ENCODE measurements at regions not wholly inside any gene's neighbourhood (a gene's known extent, or its start where the extent isn't known, plus 50 kb on each side); places are given as distances from the start of the nearest gene placed in this dataset.

DNA sequence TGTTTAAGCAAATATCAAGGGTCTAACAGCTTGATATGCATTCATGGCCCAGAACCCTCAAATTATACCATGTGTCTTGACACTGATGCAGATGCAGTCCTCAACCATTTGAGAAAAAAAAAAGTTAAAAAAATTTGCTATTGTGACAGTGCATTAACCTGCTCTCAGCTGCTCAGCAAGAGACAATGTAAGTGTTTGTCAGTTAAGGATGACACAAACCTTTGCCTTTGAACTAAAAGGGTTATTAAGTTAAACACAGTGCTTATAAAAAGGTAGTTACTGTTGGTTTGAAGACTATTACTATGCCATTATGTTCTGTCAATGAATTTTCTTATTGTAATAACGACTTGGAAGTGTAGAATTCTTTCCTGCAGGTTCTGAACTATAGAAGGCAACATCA, 655.6 kb upstream of the NEGR1 start:
- no peaks in the 10 kb centered on the region for H3K9me3 ChIP-seq
- no peak overlapping the region for H3K4me3 ChIP-seq
- ATAC-seq, result no peak
- DNase-seq, result no peak
- no peaks in the 10 kb centered on the region for H3K36me3 ChIP-seq (ENCODE audit: low read depth)
- TF ChIP-seq, protein P1, sequence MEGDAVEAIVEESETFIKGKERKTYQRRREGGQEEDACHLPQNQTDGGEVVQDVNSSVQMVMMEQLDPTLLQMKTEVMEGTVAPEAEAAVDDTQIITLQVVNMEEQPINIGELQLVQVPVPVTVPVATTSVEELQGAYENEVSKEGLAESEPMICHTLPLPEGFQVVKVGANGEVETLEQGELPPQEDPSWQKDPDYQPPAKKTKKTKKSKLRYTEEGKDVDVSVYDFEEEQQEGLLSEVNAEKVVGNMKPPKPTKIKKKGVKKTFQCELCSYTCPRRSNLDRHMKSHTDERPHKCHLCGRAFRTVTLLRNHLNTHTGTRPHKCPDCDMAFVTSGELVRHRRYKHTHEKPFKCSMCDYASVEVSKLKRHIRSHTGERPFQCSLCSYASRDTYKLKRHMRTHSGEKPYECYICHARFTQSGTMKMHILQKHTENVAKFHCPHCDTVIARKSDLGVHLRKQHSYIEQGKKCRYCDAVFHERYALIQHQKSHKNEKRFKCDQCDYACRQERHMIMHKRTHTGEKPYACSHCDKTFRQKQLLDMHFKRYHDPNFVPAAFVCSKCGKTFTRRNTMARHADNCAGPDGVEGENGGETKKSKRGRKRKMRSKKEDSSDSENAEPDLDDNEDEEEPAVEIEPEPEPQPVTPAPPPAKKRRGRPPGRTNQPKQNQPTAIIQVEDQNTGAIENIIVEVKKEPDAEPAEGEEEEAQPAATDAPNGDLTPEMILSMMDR (IDR thresholded peaks at IDR 0.05), result no peak
- intact Hi-C loops (cut with DNase I, micrococcal nuclease), result no loop called here
- H3K4me1 ChIP-seq (ENCODE audit: low read depth), result no peaks in the 10 kb centered on the region

DNA sequence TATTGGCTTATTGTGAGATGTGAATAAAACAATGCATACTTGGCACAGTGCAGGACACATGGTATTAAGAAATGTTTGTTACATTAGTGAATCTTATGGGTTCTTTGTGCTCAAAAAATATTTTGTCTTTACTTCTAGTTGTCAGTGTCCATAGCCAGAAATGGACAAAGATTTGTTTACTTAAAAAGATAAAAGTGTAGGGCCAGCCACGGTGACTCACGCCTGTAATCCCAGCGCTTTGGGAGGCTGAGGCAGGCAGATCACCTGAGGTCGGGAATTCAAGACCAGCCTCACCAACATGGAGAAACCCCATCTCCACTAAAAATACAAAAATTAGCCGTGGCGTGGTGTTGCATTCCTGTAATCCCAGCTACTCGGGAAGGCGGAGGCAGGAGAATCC, 654.6 kb upstream of the NEGR1 start:
- Histone ChIP-seq H3K4me1 (ENCODE audit: low read depth) (no peaks in the 10 kb centered on the region), H3K4me3 (no peak overlapping the region), H3K36me3 (ENCODE audit: low read depth) (no peaks in the 10 kb centered on the region), H3K9me3 (no peaks in the 10 kb centered on the region)
- no peak for DNase-seq
- ATAC-seq, result no peak
- intact Hi-C loops (cut with DNase I, micrococcal nuclease), result no loop called here
- TF ChIP-seq, protein P1 (IDR thresholded peaks at IDR 0.05), result no peak

DNA sequence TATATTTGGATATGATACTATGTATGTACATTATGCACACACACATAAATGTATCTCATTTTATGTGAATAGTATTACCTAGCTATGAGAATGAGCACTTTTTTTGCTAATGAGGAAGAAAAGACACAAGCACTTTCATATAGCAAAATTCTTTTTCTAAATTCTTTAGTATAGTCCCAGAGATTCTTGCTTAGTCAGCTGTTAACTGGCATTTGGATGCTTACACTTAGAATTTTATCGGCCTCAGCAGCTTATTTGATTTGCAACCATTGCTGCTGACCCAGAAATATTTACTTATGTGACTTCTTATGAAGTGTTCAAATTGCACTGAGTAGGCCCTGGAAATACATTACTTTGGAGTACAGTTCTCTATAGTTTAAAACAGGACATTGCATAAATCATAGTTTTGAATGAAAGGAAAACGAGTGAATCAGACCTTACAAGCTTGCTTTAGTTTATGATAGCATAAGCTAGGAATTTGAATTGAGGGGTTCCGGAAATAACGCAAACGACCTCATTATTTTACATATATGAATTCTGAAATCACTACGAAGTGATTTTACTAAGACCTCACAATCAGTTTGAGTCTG, 653.9 kb upstream of the NEGR1 start:
- TF ChIP-seq, protein P1 (IDR thresholded peaks at IDR 0.05), result no peak
- Histone ChIP-seq H3K4me1 (ENCODE audit: low read depth) (no peaks in the 10 kb centered on the region), H3K9me3 (no peaks in the 10 kb centered on the region), H3K36me3 (ENCODE audit: low read depth) (no peaks in the 10 kb centered on the region), H3K4me3 (no peak overlapping the region)
- no peak for DNase-seq
- intact Hi-C loops (cut with DNase I, micrococcal nuclease), result no loop called here
- ATAC-seq, result no peak

DNA sequence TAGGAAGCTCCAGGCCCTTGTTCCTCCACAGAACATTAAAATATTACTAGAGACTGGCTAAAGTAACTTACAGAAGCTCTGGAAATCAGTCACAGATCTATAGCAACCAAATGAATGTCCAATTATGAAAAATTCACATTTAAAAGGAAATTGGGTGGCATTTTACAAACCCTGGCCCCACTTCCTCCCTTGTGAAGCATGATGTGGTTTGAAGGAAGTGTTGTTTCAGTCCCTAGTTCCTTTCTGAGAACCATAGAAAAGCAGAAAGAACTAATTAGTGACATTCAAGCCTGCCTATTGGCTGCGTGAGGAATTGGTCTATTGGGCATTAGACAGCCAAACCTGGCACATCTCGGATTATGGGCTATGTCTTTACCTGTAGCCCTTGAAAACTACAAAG, 649.7 kb upstream of the NEGR1 start:
- TF ChIP-seq, protein P1 (IDR thresholded peaks at IDR 0.05), result no peak
- no peak for DNase-seq
- ATAC-seq, result no peak
- intact Hi-C loops (cut with DNase I, micrococcal nuclease), result no loop called here
- H3K4me1 ChIP-seq (ENCODE audit: low read depth), result no peaks in the 10 kb centered on the region
- H3K36me3 ChIP-seq (ENCODE audit: low read depth), result no peaks in the 10 kb centered on the region
- no peaks in the 10 kb centered on the region for H3K9me3 ChIP-seq
- H3K4me3 ChIP-seq, result no peak overlapping the region

DNA sequence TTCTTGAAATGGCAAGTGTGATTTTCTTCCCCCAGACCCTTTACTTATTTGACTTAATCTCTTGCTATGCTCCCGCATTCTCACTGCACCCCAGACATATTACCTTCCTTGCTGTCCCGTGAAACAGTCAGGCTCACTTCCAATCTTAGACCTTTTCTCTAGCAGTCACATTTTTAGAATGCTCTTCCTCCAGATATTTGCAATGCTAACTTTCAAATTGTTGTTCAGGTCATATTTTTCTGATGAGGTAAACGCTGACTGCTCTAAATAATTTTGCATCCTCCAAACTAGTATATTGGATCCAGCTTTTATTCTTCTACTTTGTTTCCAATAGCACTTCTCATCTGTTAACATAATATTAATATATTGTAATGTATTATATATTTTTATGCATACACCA, 648.2 kb upstream of the NEGR1 start:
- Histone ChIP-seq H3K4me1 (ENCODE audit: low read depth) (no peaks in the 10 kb centered on the region), H3K9me3 (no peaks in the 10 kb centered on the region), H3K4me3 (no peak overlapping the region), H3K36me3 (ENCODE audit: low read depth) (no peaks in the 10 kb centered on the region)
- ATAC-seq (no peak), DNase-seq (no peak)
- TF ChIP-seq, protein P1 (IDR thresholded peaks at IDR 0.05), result no peak
- intact Hi-C loops (cut with DNase I, micrococcal nuclease), result no loop called here

DNA sequence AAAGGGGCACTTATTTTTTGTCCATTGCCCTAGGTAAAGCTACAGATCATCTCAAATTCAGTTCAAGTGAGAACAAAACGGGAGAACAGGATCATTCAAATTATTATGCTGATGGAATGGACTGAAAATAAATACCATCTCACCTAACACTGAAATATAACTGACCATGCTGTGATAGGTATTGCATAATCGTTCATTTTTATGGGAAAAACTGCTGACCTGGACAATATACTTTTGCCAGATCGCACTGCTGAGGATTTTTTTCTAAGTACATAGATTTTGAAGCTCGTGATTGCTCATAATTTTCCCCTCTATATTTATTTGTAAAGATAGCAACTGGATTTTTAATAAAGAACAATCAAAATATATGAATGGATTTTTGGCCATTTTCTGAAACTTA, 636.6 kb upstream of the NEGR1 start:
- DNase-seq, result no peak
- ATAC-seq, result no peak
- intact Hi-C loops (cut with DNase I, micrococcal nuclease), result no loop called here
- H3K9me3 ChIP-seq, result no peaks in the 10 kb centered on the region
- no peaks in the 10 kb centered on the region for H3K36me3 ChIP-seq (ENCODE audit: low read depth)
- H3K4me1 ChIP-seq (ENCODE audit: low read depth), result no peaks in the 10 kb centered on the region
- H3K4me3 ChIP-seq, result no peak overlapping the region
- TF ChIP-seq, protein P1 (IDR thresholded peaks at IDR 0.05), result no peak
